HG03469 (cell line): ENCODE measurements at regions not wholly inside any gene's neighbourhood (a gene's known extent, or its start where the extent isn't known, plus 50 kb on each side); places are given as distances from the start of the nearest gene placed in this dataset.
A peak's percentile ranks its signal among the peaks of the same experiment; 100 is the strongest.
"Not testable (repeated sequence)": the region's sequence is repeated elsewhere in the genome, so short reads cannot be mapped to it uniquely, and the experiment has no call there.

ENCODE experiments used
- ATAC-seq: cut with Tn5 transposase; IDR thresholded peaks from one replicate; pipeline ENCODE4 v1.9.1; 2021; ENCODE audit warnings: mild to moderate bottlenecking, moderate library complexity, moderate number of reproducible peaks; ENCODE audit not compliant: unreplicated experiment

GRCh38 chr10:84698989-84699388, 370.6 kb downstream of the CCSER2 start:
- no peak for ATAC-seq

DNA sequence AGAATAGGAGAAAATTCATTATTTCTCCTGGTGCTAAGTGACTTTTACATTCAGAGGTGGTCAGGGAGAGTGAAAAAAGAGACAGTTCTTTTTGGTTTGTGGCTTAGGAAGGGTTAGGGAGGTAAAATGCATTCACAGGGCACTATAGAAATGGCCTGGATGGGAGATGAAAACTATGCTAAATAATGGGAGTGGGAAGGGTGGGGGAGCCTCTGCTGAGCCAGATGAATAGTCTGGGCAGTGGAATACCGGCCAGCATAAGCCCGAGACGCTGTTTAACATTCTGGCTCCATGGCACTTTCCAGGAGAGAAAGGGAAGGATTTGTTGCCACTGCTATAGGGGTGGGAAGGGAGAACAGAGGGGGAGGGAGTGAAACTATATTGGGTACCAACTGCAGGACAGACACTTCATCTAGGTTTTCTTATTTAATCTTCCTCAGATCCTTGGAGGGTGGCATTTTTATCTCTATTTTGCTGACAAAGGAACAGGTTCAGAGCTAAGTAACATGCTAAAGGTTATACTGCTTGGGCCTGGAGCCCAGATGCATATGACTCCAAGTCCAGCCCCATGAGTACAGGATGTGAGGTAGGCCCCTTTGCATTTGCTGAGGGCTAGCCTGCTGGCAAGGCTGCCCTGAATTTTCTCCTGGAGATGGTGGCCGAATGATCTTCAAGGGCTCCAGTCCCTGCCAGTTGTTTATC, 372.4 kb downstream of the CCSER2 start:
- no peak for ATAC-seq

- no peak for ATAC-seq
Observed at GRCh38 chr10:84701370-84701720, 373.0 kb downstream of the CCSER2 start.

- ATAC-seq: no peak
Observed at GRCh38 chr10:84704101-84704500, 375.7 kb downstream of the CCSER2 start.

DNA sequence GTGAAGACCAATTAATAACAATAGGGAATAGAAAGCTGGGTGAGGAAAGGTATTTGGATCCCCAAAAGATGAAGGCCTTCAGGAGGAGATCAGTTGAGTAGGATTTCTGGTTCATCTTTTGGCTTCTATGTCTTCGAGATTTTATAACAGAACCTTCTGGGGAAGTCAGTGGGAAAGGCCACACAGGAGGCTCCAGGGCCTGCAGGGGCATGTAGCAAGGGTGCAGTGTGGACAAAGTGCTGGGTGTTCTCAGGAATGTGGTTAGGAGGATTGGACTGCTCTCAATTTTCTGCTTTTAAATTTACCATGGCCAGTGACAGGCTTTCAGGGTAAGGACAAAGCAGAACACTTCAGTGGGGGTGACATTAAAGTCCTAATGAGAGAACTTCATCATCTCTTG, 378.0 kb downstream of the CCSER2 start:
- no peak for ATAC-seq

DNA sequence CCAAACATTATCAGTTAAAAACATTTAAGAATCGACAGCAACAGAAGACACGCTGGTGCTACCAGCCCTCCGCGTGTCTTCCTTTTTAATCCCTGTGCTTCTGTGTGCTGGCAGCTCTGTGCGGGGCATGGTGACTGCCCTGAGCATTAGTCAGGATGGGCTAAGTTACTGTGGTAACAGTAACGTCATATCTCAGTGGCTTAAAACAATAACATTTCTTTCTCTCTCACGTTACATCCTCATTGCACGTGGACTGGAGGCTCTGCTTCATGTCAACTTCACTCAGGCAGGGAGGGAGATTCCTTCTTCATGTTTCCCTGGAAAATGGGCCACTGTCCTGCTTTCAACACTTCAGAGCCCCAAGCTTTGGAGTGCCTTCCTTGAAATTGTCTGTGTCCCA, 378.5 kb downstream of the CCSER2 start:
- no peak for ATAC-seq

DNA sequence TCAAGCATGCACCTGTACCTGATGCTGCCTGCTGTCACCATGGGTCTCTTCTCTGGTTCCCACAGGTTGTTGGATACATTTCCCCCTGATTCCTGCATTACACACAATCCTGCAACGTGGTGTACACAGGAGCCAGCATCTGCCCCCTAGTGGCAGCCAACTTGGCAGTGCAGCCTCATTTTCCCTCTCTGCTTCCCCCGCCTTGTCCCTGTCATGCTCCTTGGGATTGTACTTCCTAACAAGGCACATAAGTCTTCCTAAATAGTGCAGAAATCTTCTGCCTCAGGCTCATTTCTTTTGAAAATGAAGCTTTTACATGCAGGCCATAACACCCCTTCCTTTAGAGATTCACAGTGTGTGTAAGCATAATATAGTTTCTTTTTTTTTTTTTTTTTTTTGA, 387.5 kb downstream of the CCSER2 start:
- ATAC-seq: peak; percentile 76

GRCh38 chr10:84718877-84719616, 390.7 kb downstream of the CCSER2 start:
- ATAC-seq: no peak

DNA sequence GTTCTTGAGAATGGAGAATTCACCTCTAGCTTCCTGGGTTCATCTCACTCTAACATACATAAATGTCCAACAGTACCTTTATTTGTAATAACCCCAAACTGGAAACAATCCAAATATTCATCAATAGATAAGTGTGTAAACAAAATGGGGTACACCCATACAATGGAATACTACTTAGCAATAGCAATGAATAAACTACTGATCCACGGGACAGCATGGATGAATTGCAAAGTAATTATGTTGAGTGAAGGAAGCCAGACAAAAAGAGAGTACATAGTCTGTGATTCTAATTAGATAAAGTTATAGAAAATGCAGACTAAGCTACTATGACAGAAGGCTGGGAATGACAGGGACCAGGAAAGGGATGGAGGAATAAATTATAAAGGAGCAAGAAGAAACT, 391.3 kb downstream of the CCSER2 start:
- ATAC-seq: no peak

DNA sequence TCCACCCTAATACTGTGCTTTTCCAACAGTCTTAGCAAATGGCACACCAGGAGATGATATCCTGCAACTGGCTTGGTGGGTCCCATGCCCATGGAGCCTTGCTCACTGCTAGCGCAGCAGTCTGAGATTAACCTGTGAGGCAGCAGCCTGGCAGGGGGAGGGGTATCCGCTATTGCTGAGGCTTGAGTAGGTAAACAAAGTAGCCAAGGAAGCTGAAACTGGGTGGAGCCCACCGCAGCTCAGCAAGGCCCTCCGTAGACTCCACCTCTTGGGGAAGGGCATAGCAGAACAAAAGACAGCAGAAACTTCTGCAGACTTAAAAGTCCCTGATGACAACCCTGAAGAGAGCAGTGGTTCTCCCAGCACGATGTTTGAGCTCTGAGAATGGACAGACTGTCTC, 399.0 kb downstream of the CCSER2 start:
- ATAC-seq: no peak

- ATAC-seq: not testable (repeated sequence)
Observed at GRCh38 chr10:84739126-84739525, 410.7 kb downstream of the CCSER2 start.

GRCh38 chr10:84739641-84740040, 411.3 kb downstream of the CCSER2 start:
- no peak for ATAC-seq

DNA sequence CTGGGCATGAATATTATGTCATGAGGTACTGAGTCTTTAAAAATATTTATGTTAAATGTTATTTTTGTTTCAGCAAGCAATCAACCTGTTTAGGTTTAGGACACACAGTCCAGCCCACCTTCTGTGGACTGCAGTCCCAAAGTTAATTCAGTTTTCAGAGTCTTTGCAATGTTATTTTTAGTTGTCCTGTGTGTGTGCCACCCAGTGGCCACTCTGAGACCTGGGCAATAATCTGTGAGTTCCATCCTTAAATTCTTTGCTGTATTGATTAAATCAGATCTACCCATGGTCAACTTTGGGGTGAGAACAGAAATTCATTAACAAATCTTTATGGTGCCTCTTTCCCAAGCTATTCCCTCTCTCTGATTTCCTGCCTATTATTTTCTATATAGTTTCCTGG, 415.1 kb downstream of the CCSER2 start:
- no peak for ATAC-seq

GRCh38 chr10:84755311-84755710, 426.9 kb downstream of the CCSER2 start:
- no peak for ATAC-seq

GRCh38 chr10:84756653-84757052, 428.3 kb downstream of the CCSER2 start:
- ATAC-seq: not testable (repeated sequence)

GRCh38 chr10:84761994-84762614, 433.7 kb downstream of the CCSER2 start:
- ATAC-seq: not testable (repeated sequence)

DNA sequence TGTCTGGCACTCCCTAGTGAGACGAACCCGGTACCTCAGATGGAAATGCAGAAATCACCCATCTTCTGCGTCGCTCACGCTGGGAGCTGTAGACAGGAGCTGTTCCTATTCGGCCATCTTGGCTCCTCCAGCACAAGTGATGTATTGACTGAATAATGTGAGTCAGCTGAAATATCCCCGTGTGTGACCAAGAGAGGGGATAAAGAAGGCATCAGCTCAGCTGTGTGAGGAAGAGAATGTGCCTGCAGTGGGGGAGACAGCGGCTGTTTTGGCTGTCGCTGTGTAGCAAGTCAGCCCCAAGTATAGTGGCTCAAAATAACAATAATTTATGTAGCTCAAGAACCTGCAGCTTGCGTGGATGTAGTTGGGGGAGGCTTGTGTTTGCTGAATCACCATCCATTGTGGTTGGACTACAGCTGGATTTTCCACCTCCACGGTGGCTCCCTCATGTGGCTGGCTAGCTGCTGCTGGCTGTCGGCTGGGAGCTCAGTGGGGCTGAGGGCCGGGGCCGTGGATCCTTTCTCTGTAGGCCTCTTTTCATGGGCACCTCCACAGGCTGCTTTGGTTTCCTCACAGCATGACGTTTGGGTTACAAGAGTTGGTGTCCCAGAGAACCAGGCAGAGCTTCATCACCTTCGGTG, 434.5 kb downstream of the CCSER2 start:
- ATAC-seq: no peak

- ATAC-seq: no peak
Observed at GRCh38 chr10:84763965-84764364, 435.6 kb downstream of the CCSER2 start.

DNA sequence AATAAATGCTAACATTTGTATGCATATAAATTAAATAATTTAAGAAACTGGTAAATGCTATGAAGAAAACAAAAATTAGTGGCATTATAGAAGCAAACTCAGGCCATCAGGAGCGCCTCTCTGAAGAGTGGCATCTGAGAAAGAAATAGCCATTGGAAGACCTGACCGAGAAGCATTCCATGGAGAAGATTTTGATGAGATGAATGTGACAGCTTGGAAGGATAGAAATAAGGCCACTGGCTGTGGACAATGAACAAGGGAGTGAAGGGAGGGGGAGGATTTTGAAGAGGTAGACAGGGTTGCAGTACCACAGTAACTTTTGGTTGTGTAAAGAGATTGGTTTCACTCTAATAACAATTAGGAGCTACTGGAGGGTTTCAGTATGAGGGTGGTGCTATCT, 436.7 kb downstream of the CCSER2 start:
- ATAC-seq: no peak

- no peak for ATAC-seq
Observed at GRCh38 chr10:84765656-84766055, 437.3 kb downstream of the CCSER2 start.

DNA sequence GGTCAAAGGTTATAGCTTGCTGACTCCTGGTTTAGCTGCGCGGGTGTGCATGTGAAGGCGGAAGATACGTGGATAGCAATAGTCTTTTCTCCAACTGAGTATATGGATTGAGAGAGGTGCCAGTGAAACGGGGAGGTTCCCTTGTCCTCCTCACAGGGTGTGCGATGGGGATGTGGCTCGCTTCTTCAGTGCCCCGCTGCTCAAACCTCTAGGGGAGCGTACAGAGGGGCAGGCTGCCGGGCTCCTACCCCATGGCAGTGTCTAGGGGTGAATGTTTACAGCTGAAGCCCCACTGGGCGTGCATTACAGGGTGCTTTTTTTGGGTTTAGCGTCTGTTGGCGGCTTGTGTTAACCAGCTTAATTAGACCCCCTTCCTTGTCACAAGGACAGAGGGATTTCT, 438.5 kb downstream of the CCSER2 start:
- no peak for ATAC-seq

- ATAC-seq: no peak
Observed at GRCh38 chr10:84768132-84768531, 439.7 kb downstream of the CCSER2 start.
